ENCODE measurements at regions not wholly inside any gene's neighbourhood (a gene's known extent, or its start where the extent isn't known, plus 50 kb on each side); places are given as distances from the start of the nearest gene placed in this dataset.

- no peak for TF ChIP-seq POLR2A (IDR thresholded peaks at IDR 0.05; ENCODE audit: low read depth, low read length)
- no peak for TF ChIP-seq POLR2AphosphoS5 (IDR thresholded peaks at IDR 0.05; ENCODE audit: low read depth, low read length)
- TF ChIP-seq TAF1 (IDR thresholded peaks at IDR 0.05; ENCODE audit: borderline replicate concordance, low read depth, low read length) = no peak
Measured at GRCh38 chr15:60254416-60254815, 143.4 kb downstream of the ANXA2 start.
